SK-N-SH (cell line): ENCODE measurements at regions not wholly inside any gene's neighbourhood (a gene's known extent, or its start where the extent isn't known, plus 50 kb on each side); places are given as distances from the start of the nearest gene placed in this dataset.

Experiments used
- CHD2 ChIP-seq: fragments of 150-350 bp; IDR thresholded peaks from 2 replicates; pipeline ENCODE4 v1.6.1; 2018; ENCODE audit warnings: low read length; ENCODE audit not compliant: partially characterized antibody
- CTCF ChIP-seq: fragments of 200-600 bp; sonication (generic); IDR thresholded peaks from 2 replicates; pipeline ENCODE4 v1.6.1; 2017; ENCODE audit warnings: antibody characterized with exemption, mild to moderate bottlenecking, moderate library complexity
- FOXJ3 ChIP-seq: sonication (generic); formaldehyde crosslinking; IDR thresholded peaks from 2 replicates; pipeline ENCODE4 v1.5.1; 2020; ENCODE audit warnings: mild to moderate bottlenecking, missing genetic modification reagents
- JUND ChIP-seq: IDR thresholded peaks from 2 replicates; pipeline ENCODE4 v1.4.0; 2012
- MAX ChIP-seq: IDR thresholded peaks from 2 replicates; pipeline ENCODE4 v1.4.0; 2012; ENCODE audit warnings: low read depth
- MXI1 ChIP-seq: IDR thresholded peaks from 2 replicates; pipeline ENCODE4 v1.6.1; 2012; ENCODE audit warnings: mild to moderate bottlenecking, low read depth, low read length, improper control_type of control experiment
- PBX3 ChIP-seq: IDR thresholded peaks from 2 replicates; pipeline ENCODE4; 2012
- POLR2AphosphoS5 ChIP-seq: IDR thresholded peaks from 2 replicates; pipeline ENCODE4 v1.6.1; 2012; ENCODE audit warnings: low read depth, low read length
- RAD21 ChIP-seq: IDR thresholded peaks from 2 replicates; pipeline ENCODE4 v1.6.1; 2012; ENCODE audit warnings: mild to moderate bottlenecking, low read length
- REST ChIP-seq: IDR thresholded peaks from 2 replicates; pipeline ENCODE4 v1.6.1; 2012; ENCODE audit warnings: mild to moderate bottlenecking, low read depth, low read length, moderate library complexity
- RXRA ChIP-seq: IDR thresholded peaks from 2 replicates; pipeline ENCODE4 v1.4.0; 2012; ENCODE audit warnings: low read depth, mild to moderate bottlenecking, borderline replicate concordance
- USF1 ChIP-seq: IDR thresholded peaks from 2 replicates; pipeline ENCODE4 v1.4.0; 2012; ENCODE audit warnings: low read depth, borderline replicate concordance
- USF2 ChIP-seq: fragments of 150-350 bp; IDR thresholded peaks from 2 replicates; pipeline ENCODE4 v1.6.1; 2017; ENCODE audit warnings: antibody characterized with exemption, low read length, low read depth, borderline replicate concordance

- TF ChIP-seq MAX (no peak), USF1 (no peak), CTCF (no peak), POLR2AphosphoS5 (no peak), CHD2 (no peak), USF2 (no peak), PBX3 (no peak), JUND (no peak), REST (no peak), MXI1 (no peak), RXRA (no peak), FOXJ3 (CRISPR knock-in tag) (no peak), RAD21 (no peak)
Observed at GRCh38 chr6:156351346-156351966, 425.7 kb upstream of the ARID1B start.
